SK-N-SH (cell line): ENCODE measurements at regions not wholly inside any gene's neighbourhood (a gene's known extent, or its start where the extent isn't known, plus 50 kb on each side); places are given as distances from the start of the nearest gene placed in this dataset.

Source experiments
- CTCF ChIA-PET: fragments of 300-600, 350-600 bp; formaldehyde crosslinking; extraction: SDS; loops from one replicate; lab custom pipeline; 2021; lab: Yijun Ruan, JAX
- POLR2A ChIA-PET: fragments of 350-600 bp; sonication (Branson Sonifier 250); formaldehyde crosslinking; extraction: SDS; loops from one replicate; lab custom pipeline; 2020; ENCODE audit warnings: antibody characterized with exemption, inconsistent platforms; lab: Yijun Ruan, JAX
- DNase-seq: peaks from one replicate; pipeline ENCODE4 v3.0.0; 2012
- H2AFZ ChIP-seq: fragments of 200-600 bp; sonication (generic); 2 replicates; pipeline ENCODE4 v1.8.1; 2016; ENCODE audit warnings: antibody characterized with exemption, mild to moderate bottlenecking, low read depth
- H3F3A ChIP-seq: fragments of 200-600 bp; sonication (generic); replicated peaks from 2 replicates; pipeline ENCODE3; 2016; ENCODE audit warnings: antibody characterized with exemption, mild to moderate bottlenecking; ENCODE audit not compliant: insufficient read depth
- H3K27ac ChIP-seq, 2 experiments: fragments of 200-500 bp in 1 of 2; fragments of 200-600 bp in 1 of 2; sonication (Bioruptor generic) in 1 of 2; sonication (generic), shearing (Covaris generic) in 1 of 2; 2 replicates each; pipeline versions ENCODE4 v1.5.1 to v1.6.1; 2014 to 2016; ENCODE audit warnings: low read depth in 2 of 2, inconsistent platforms in 1 of 2, low read length in 1 of 2, mild to moderate bottlenecking in 1 of 2, mixed read lengths in 1 of 2
- H3K27me3 ChIP-seq: fragments of 200-600 bp; sonication (generic), shearing (Covaris generic); 2 replicates; pipeline ENCODE4 v1.6.1; 2016; ENCODE audit warnings: mixed run types; ENCODE audit not compliant: insufficient read depth
- H3K36me3 ChIP-seq, 2 experiments: fragments of 200-500 bp in 1 of 2; fragments of 200-600 bp in 1 of 2; sonication (Bioruptor generic) in 1 of 2; sonication (generic) in 1 of 2; replicated peaks in 1 of 2; 2 replicates each; pipeline versions ENCODE3 to v1.5.1; 2014 to 2016; ENCODE audit warnings: low read length in 1 of 2, mild to moderate bottlenecking in 1 of 2; ENCODE audit not compliant: insufficient read depth in 2 of 2, control insufficient read depth in 1 of 2
- H3K4me1 ChIP-seq, 2 experiments: fragments of 200-500 bp in 1 of 2; fragments of 200-600 bp in 1 of 2; sonication (Bioruptor generic) in 1 of 2; sonication (generic), shearing (Covaris generic) in 1 of 2; 2 replicates each; pipeline versions ENCODE4 v1.5.1 to v1.6.1; 2014 to 2016; ENCODE audit warnings: low read depth in 1 of 2, low read length in 1 of 2, mixed run types in 1 of 2; ENCODE audit not compliant: insufficient read depth in 2 of 2, control insufficient read depth in 1 of 2
- H3K4me2 ChIP-seq: fragments of 200-600 bp; sonication (generic), shearing (Covaris generic); 2 replicates; pipeline ENCODE4 v1.6.1; 2017; ENCODE audit warnings: mixed run types
- H3K4me3 ChIP-seq, 2 experiments: fragments of 200-500 bp in 1 of 2; fragments of 200-600 bp in 1 of 2; sonication (Bioruptor generic) in 1 of 2; sonication (generic), shearing (Covaris generic) in 1 of 2; 2 replicates each; pipeline versions ENCODE4 v1.5.1 to v1.8.1; 2014 to 2016; ENCODE audit warnings: low read depth in 2 of 2, inconsistent platforms in 1 of 2, low read length in 1 of 2, mild to moderate bottlenecking in 1 of 2, mixed read lengths in 1 of 2, moderate library complexity in 1 of 2
- H3K79me2 ChIP-seq: fragments of 200-600 bp; sonication (generic); 2 replicates; pipeline ENCODE4 v1.8.1; 2017; ENCODE audit warnings: mild to moderate bottlenecking; ENCODE audit not compliant: insufficient read depth
- H3K9ac ChIP-seq: fragments of 200-600 bp; sonication (generic); 2 replicates; pipeline ENCODE4 v1.6.1; 2017; ENCODE audit warnings: mixed run types
- H3K9me2 ChIP-seq: fragments of 200-600 bp; sonication (generic); 2 replicates; pipeline ENCODE4 v1.6.1; 2017; ENCODE audit warnings: mixed run types
- H3K9me3 ChIP-seq: fragments of 200-600 bp; sonication (generic); 2 replicates; pipeline ENCODE4 v1.6.1; 2017; ENCODE audit warnings: mixed run types, mild to moderate bottlenecking, moderate library complexity
- H4K20me1 ChIP-seq: fragments of 200-600 bp; sonication (generic); 2 replicates; pipeline ENCODE4 v1.6.1; 2017; ENCODE audit warnings: mild to moderate bottlenecking, mixed run types; ENCODE audit not compliant: insufficient read depth
- CHD2 ChIP-seq: fragments of 150-350 bp; IDR thresholded peaks from 2 replicates; pipeline ENCODE4 v1.6.1; 2018; ENCODE audit warnings: low read length; ENCODE audit not compliant: partially characterized antibody
- EP300 ChIP-seq, 2 experiments: IDR thresholded peaks; 2 replicates each; pipeline versions ENCODE4 v1.4.0 to v1.6.1; 2012; ENCODE audit warnings: borderline replicate concordance in 1 of 2, low read depth in 1 of 2, low read length in 1 of 2
- EZH2phosphoT487 ChIP-seq: fragments of 200-600 bp; sonication (generic); IDR thresholded peaks from 2 replicates; pipeline ENCODE4 v1.6.1; 2017; ENCODE audit warnings: low read depth, mixed run types, mild to moderate bottlenecking, antibody characterized with exemption, moderate library complexity, borderline replicate concordance
- FOSL2 ChIP-seq: IDR thresholded peaks from 2 replicates; pipeline ENCODE4 v1.4.0; 2012; ENCODE audit warnings: low read depth, mild to moderate bottlenecking, moderate library complexity, borderline replicate concordance
- FOXJ3 ChIP-seq: sonication (generic); formaldehyde crosslinking; IDR thresholded peaks from 2 replicates; pipeline ENCODE4 v1.5.1; 2020; ENCODE audit warnings: mild to moderate bottlenecking, missing genetic modification reagents
- GATA2 ChIP-seq: sonication (generic); formaldehyde crosslinking; IDR thresholded peaks from 2 replicates; pipeline ENCODE4 v1.5.0; 2020; ENCODE audit warnings: mild to moderate bottlenecking, missing genetic modification reagents
- MEF2A ChIP-seq: IDR thresholded peaks from 2 replicates; pipeline ENCODE4 v1.4.0; 2012; ENCODE audit warnings: low read depth, borderline replicate concordance
- NFIC ChIP-seq: IDR thresholded peaks from 2 replicates; pipeline ENCODE4 v1.4.0; 2012; ENCODE audit warnings: borderline replicate concordance
- NRF1 ChIP-seq: IDR thresholded peaks from 2 replicates; pipeline ENCODE4 v1.6.1; 2012; ENCODE audit warnings: low read depth, mild to moderate bottlenecking, low read length
- POLR2AphosphoS5 ChIP-seq: IDR thresholded peaks from 2 replicates; pipeline ENCODE4 v1.6.1; 2012; ENCODE audit warnings: low read depth, low read length
- RCOR1 ChIP-seq: fragments of 150-350 bp; IDR thresholded peaks from 2 replicates; pipeline ENCODE4 v1.6.1; 2017; ENCODE audit warnings: antibody characterized with exemption, low read length
- RFX5 ChIP-seq: IDR thresholded peaks from 2 replicates; pipeline ENCODE4 v1.6.1; 2012; ENCODE audit warnings: mild to moderate bottlenecking, improper control_type of control experiment, low read length
- RXRA ChIP-seq: IDR thresholded peaks from 2 replicates; pipeline ENCODE4 v1.4.0; 2012; ENCODE audit warnings: low read depth, mild to moderate bottlenecking, borderline replicate concordance
- SIN3A ChIP-seq: IDR thresholded peaks from 2 replicates; pipeline ENCODE4 v1.6.1; 2012; ENCODE audit warnings: low read depth, mild to moderate bottlenecking, low read length, moderate library complexity, borderline replicate concordance
- SMC3 ChIP-seq: IDR thresholded peaks from 2 replicates; pipeline ENCODE4 v1.6.1; 2012; ENCODE audit warnings: low read depth, low read length, improper control_type of control experiment
- TCF12 ChIP-seq: IDR thresholded peaks from 2 replicates; pipeline ENCODE4 v1.4.0; 2012
- WGBS: methylation state at CpG from one replicate; pipeline ENCODE4 v1.1.6; 2017; ENCODE audit warnings: low lambda C conversion rate; 5-methylcytosine and 5-hydroxymethylcytosine counted together
- TF ChIP-seq, protein P1 (sequence below): fragments of 200-600 bp; sonication (generic); IDR thresholded peaks from 2 replicates; pipeline ENCODE4 v1.6.1; 2017; ENCODE audit warnings: antibody characterized with exemption, mild to moderate bottlenecking, moderate library complexity
- TF ChIP-seq, protein P2 (sequence below): IDR thresholded peaks from 2 replicates; pipeline ENCODE4 v1.6.1; 2012; ENCODE audit warnings: mild to moderate bottlenecking, low read depth, low read length, moderate library complexity
- TF ChIP-seq, protein P3 (sequence below): IDR thresholded peaks from 2 replicates; pipeline ENCODE4 v1.4.0; 2012; ENCODE audit warnings: low read depth, borderline replicate concordance

DNA sequence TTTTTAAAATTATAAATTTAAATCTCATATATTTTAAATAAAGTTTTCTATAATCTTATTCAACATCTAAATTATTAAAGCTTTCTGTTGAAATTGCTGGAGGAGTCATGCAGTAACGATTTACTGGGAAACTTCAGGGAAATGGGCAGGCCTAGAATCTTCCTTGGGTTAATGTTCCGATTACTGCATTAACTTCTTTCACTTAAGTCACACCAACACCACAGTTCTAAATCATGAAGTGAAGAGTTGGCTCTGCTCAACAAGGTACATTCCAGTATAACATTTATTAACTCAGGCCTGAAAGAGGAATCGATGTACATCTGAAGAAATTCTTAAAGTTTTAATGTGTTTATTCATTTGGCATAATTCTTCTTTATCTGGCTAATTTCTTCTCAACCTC, 244.3 kb downstream of the CCER1 start:
- Histone ChIP-seq H2AFZ (no peak overlapping the region), H3F3A (peaks cover 4% of the 10 kb centered on the region), H3K36me3 (no peaks in the 10 kb centered on the region), H3K27ac (no peak overlapping the region), H4K20me1 (no peaks in the 10 kb centered on the region), H3K9me2 (no peaks in the 10 kb centered on the region), H3K9ac (no peak overlapping the region), H3K27me3 (no peaks in the 10 kb centered on the region), H3K4me2 (no peak overlapping the region), H3K9me3 (no peaks in the 10 kb centered on the region), H3K4me1 (no peaks in the 10 kb centered on the region; a peak in 1 of 4 replicates), H3K4me3 (no peak overlapping the region), H3K79me2 (no peaks in the 10 kb centered on the region)
- WGBS, result 80% methylated on average over 3 of the region's 3 CpGs
- no peak for TF ChIP-seq POLR2AphosphoS5
- TF ChIP-seq, protein P1, sequence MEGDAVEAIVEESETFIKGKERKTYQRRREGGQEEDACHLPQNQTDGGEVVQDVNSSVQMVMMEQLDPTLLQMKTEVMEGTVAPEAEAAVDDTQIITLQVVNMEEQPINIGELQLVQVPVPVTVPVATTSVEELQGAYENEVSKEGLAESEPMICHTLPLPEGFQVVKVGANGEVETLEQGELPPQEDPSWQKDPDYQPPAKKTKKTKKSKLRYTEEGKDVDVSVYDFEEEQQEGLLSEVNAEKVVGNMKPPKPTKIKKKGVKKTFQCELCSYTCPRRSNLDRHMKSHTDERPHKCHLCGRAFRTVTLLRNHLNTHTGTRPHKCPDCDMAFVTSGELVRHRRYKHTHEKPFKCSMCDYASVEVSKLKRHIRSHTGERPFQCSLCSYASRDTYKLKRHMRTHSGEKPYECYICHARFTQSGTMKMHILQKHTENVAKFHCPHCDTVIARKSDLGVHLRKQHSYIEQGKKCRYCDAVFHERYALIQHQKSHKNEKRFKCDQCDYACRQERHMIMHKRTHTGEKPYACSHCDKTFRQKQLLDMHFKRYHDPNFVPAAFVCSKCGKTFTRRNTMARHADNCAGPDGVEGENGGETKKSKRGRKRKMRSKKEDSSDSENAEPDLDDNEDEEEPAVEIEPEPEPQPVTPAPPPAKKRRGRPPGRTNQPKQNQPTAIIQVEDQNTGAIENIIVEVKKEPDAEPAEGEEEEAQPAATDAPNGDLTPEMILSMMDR, result no peak
- no peak for TF ChIP-seq EZH2phosphoT487
- no peak for TF ChIP-seq SIN3A
- TF ChIP-seq, protein P2, sequence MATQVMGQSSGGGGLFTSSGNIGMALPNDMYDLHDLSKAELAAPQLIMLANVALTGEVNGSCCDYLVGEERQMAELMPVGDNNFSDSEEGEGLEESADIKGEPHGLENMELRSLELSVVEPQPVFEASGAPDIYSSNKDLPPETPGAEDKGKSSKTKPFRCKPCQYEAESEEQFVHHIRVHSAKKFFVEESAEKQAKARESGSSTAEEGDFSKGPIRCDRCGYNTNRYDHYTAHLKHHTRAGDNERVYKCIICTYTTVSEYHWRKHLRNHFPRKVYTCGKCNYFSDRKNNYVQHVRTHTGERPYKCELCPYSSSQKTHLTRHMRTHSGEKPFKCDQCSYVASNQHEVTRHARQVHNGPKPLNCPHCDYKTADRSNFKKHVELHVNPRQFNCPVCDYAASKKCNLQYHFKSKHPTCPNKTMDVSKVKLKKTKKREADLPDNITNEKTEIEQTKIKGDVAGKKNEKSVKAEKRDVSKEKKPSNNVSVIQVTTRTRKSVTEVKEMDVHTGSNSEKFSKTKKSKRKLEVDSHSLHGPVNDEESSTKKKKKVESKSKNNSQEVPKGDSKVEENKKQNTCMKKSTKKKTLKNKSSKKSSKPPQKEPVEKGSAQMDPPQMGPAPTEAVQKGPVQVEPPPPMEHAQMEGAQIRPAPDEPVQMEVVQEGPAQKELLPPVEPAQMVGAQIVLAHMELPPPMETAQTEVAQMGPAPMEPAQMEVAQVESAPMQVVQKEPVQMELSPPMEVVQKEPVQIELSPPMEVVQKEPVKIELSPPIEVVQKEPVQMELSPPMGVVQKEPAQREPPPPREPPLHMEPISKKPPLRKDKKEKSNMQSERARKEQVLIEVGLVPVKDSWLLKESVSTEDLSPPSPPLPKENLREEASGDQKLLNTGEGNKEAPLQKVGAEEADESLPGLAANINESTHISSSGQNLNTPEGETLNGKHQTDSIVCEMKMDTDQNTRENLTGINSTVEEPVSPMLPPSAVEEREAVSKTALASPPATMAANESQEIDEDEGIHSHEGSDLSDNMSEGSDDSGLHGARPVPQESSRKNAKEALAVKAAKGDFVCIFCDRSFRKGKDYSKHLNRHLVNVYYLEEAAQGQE, result no peak
- no peak for TF ChIP-seq GATA2 (CRISPR knock-in tag)
- TF ChIP-seq FOSL2, result no peak
- TF ChIP-seq NFIC, result no peak
- TF ChIP-seq EP300 (IDR thresholded peaks at IDR 0.05; ENCODE audit: borderline replicate concordance in 1 of 2, low read depth in 1 of 2, low read length in 1 of 2), result no peak
- no peak for TF ChIP-seq SMC3
- no peak for TF ChIP-seq NRF1
- TF ChIP-seq TCF12, result no peak
- TF ChIP-seq, protein P3, sequence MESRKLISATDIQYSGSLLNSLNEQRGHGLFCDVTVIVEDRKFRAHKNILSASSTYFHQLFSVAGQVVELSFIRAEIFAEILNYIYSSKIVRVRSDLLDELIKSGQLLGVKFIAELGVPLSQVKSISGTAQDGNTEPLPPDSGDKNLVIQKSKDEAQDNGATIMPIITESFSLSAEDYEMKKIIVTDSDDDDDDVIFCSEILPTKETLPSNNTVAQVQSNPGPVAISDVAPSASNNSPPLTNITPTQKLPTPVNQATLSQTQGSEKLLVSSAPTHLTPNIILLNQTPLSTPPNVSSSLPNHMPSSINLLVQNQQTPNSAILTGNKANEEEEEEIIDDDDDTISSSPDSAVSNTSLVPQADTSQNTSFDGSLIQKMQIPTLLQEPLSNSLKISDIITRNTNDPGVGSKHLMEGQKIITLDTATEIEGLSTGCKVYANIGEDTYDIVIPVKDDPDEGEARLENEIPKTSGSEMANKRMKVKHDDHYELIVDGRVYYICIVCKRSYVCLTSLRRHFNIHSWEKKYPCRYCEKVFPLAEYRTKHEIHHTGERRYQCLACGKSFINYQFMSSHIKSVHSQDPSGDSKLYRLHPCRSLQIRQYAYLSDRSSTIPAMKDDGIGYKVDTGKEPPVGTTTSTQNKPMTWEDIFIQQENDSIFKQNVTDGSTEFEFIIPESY, result no peak
- TF ChIP-seq MEF2A, result no peak
- no peak for TF ChIP-seq CHD2
- TF ChIP-seq RCOR1, result no peak
- TF ChIP-seq FOXJ3 (CRISPR knock-in tag), result no peak
- no peak for TF ChIP-seq RXRA
- TF ChIP-seq RFX5, result no peak
- CTCF ChIA-PET, result no interaction called here
- POLR2A ChIA-PET, result no interaction called here
- DNase-seq, result no peak
